Liver (tissue), 8 donors: ENCODE measurements at regions not wholly inside any gene's neighbourhood (a gene's known extent, or its start where the extent isn't known, plus 50 kb on each side); places are given as distances from the start of the nearest gene placed in this dataset.

Source experiments
- DNase-seq: peaks from one replicate; pipeline ENCODE4 v3.0.0-alpha.2; 2017; ENCODE audit warnings: low spot score
- H3K27ac ChIP-seq, 2 donors: one replicate each; pipeline ENCODE4 v1.7.0; 2013; ENCODE audit warnings: inconsistent platforms in 2 of 2, low read length in 2 of 2, control low read depth in 1 of 2, low read depth in 1 of 2, mild to moderate bottlenecking in 1 of 2
- H3K27me3 ChIP-seq, 4 donors: one replicate each; pipeline versions ENCODE4 v1.6.1 to v1.7.0; 2013; ENCODE audit warnings: low read length in 3 of 4, inconsistent platforms in 1 of 4, mild to moderate bottlenecking in 1 of 4, moderate library complexity in 1 of 4; ENCODE audit not compliant: control insufficient read depth in 4 of 4, insufficient read depth in 4 of 4
- H3K36me3 ChIP-seq, 4 donors: one replicate each; pipeline versions ENCODE4 v1.6.1 to v1.7.0; 2013; ENCODE audit warnings: low read length in 3 of 4, mild to moderate bottlenecking in 3 of 4, low read depth in 1 of 4, moderate library complexity in 1 of 4; ENCODE audit not compliant: control insufficient read depth in 4 of 4, insufficient read depth in 3 of 4
- H3K4me1 ChIP-seq, 4 donors: one replicate each; pipeline versions ENCODE4 v1.6.1 to v1.7.0; 2013; ENCODE audit warnings: low read length in 3 of 4, mild to moderate bottlenecking in 3 of 4, moderate library complexity in 1 of 4; ENCODE audit not compliant: control insufficient read depth in 4 of 4, insufficient read depth in 4 of 4
- H3K4me3 ChIP-seq, 3 donors: one replicate each; pipeline versions ENCODE4 v1.6.1 to v1.7.0; 2013; ENCODE audit warnings: low read length in 3 of 3, control low read depth in 1 of 3, low read depth in 1 of 3, mild to moderate bottlenecking in 1 of 3
- H3K9ac ChIP-seq, 2 donors: one replicate each; pipeline ENCODE4 v1.7.0; 2013; ENCODE audit warnings: low read length in 2 of 2, mild to moderate bottlenecking in 2 of 2, moderate library complexity in 2 of 2, control low read depth in 1 of 2, low read depth in 1 of 2
- H3K9me3 ChIP-seq, 4 donors: one replicate each; pipeline versions ENCODE4 v1.6.1 to v1.7.0; 2013; ENCODE audit warnings: low read length in 3 of 4; ENCODE audit not compliant: control insufficient read depth in 4 of 4
- CTCF ChIP-seq: fragments of 150-350 bp; IDR thresholded peaks from 2 replicates; pipeline ENCODE4 v1.5.1; 2017; ENCODE audit warnings: improper control_type of control experiment, low read depth, low read length; ENCODE audit not compliant: missing input control
- EGR1 ChIP-seq, 2 donors: IDR thresholded peaks; 2 replicates each; pipeline ENCODE4 v1.6.1; 2016 to 2018; ENCODE audit warnings: antibody characterized with exemption in 2 of 2, low read depth in 2 of 2
- FOXA1 ChIP-seq: IDR thresholded peaks from 2 replicates; pipeline ENCODE4 v1.6.1; 2016; ENCODE audit warnings: antibody characterized with exemption
- FOXA2 ChIP-seq: IDR thresholded peaks from 2 replicates; pipeline ENCODE4 v1.6.1; 2016; ENCODE audit warnings: antibody characterized with exemption
- GABPA ChIP-seq, 2 donors: IDR thresholded peaks in 1 of 2; conservative IDR thresholded peaks in 1 of 2; 2 replicates each; pipeline ENCODE4 v1.6.1; 2016; ENCODE audit warnings: antibody characterized with exemption in 2 of 2, mild to moderate bottlenecking in 1 of 2, moderate library complexity in 1 of 2
- HNF4A ChIP-seq, 2 donors: conservative IDR thresholded peaks; 2 replicates each; pipeline ENCODE4 v1.6.1; 2016; ENCODE audit warnings: antibody characterized with exemption in 2 of 2, mild to moderate bottlenecking in 2 of 2
- HNF4G ChIP-seq: IDR thresholded peaks from 2 replicates; pipeline ENCODE4 v1.6.1; 2016; ENCODE audit warnings: antibody characterized with exemption
- JUND ChIP-seq, 2 donors: IDR thresholded peaks; 2 replicates each; pipeline ENCODE4 v1.6.1; 2016; ENCODE audit warnings: antibody characterized with exemption in 2 of 2
- MAX ChIP-seq: IDR thresholded peaks from 2 replicates; pipeline ENCODE4 v1.6.1; 2016; ENCODE audit warnings: antibody characterized with exemption
- NR2F2 ChIP-seq: IDR thresholded peaks from 2 replicates; pipeline ENCODE4 v1.6.1; 2016; ENCODE audit warnings: antibody characterized with exemption
- RAD21 ChIP-seq, 2 donors: IDR thresholded peaks; 2 replicates each; pipeline ENCODE4 v1.6.1; 2016; ENCODE audit warnings: antibody characterized with exemption in 2 of 2, mild to moderate bottlenecking in 2 of 2
- RXRA ChIP-seq, 2 donors: IDR thresholded peaks; 2 replicates each; pipeline ENCODE4 v1.6.1; 2017 to 2018; ENCODE audit warnings: antibody characterized with exemption in 2 of 2, mild to moderate bottlenecking in 1 of 2
- SP1 ChIP-seq: IDR thresholded peaks from 2 replicates; pipeline ENCODE4 v1.6.1; 2018; ENCODE audit warnings: antibody characterized with exemption, mild to moderate bottlenecking
- TAF1 ChIP-seq: conservative IDR thresholded peaks from 2 replicates; pipeline ENCODE4 v1.6.1; 2016; ENCODE audit warnings: antibody characterized with exemption, mild to moderate bottlenecking
- YY1 ChIP-seq: IDR thresholded peaks from 2 replicates; pipeline ENCODE4 v1.6.1; 2016; ENCODE audit warnings: antibody characterized with exemption, mild to moderate bottlenecking
- WGBS: extraction: QIAGEN DNeasy Blood & Tissue Kit; methylation state at CpG from one replicate; pipeline ENCODE4 v1.1.7; 2013; 5-methylcytosine and 5-hydroxymethylcytosine counted together
- TF ChIP-seq, protein P1 (sequence below): IDR thresholded peaks from 2 replicates; pipeline ENCODE4 v1.6.1; 2016; ENCODE audit warnings: antibody characterized with exemption
- TF ChIP-seq, protein P2 (sequence below): IDR thresholded peaks from 2 replicates; pipeline ENCODE4 v1.6.1; 2016; ENCODE audit warnings: antibody characterized with exemption, mild to moderate bottlenecking
- donor health status: healthy.
- donor health status: healthy.
- donor health status: healthy.
- donor health status: healthy.
- donor health status: healthy.

GRCh38 chr14:29265852-29266251 is 499.3 kb downstream of the FOXG1 start:
- 51% methylated on average over 1 of the region's 1 CpG for WGBS
- no peak for DNase-seq
- no peaks in the 10 kb centered on the region for H3K27me3 ChIP-seq
- H3K9ac ChIP-seq = no peak overlapping the region
- H3K9me3 ChIP-seq = no peaks in the 10 kb centered on the region
- TF ChIP-seq HNF4A (conservative IDR thresholded peaks at IDR 0.05) = no peak
- no peak for TF ChIP-seq SP1
- TF ChIP-seq HNF4G = no peak
- TF ChIP-seq FOXA1 = no peak
- TF ChIP-seq YY1 = no peak
- TF ChIP-seq JUND (IDR thresholded peaks at IDR 0.05) = no peak
- TF ChIP-seq NR2F2 = no peak
- TF ChIP-seq EGR1 (IDR thresholded peaks at IDR 0.05; ENCODE audit: low read depth in 2 of 2) = no peak
- TF ChIP-seq, protein P1, sequence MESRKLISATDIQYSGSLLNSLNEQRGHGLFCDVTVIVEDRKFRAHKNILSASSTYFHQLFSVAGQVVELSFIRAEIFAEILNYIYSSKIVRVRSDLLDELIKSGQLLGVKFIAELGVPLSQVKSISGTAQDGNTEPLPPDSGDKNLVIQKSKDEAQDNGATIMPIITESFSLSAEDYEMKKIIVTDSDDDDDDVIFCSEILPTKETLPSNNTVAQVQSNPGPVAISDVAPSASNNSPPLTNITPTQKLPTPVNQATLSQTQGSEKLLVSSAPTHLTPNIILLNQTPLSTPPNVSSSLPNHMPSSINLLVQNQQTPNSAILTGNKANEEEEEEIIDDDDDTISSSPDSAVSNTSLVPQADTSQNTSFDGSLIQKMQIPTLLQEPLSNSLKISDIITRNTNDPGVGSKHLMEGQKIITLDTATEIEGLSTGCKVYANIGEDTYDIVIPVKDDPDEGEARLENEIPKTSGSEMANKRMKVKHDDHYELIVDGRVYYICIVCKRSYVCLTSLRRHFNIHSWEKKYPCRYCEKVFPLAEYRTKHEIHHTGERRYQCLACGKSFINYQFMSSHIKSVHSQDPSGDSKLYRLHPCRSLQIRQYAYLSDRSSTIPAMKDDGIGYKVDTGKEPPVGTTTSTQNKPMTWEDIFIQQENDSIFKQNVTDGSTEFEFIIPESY = no peak
- no peak for TF ChIP-seq GABPA (IDR thresholded peaks at IDR 0.05 in 1 of 2, conservative IDR thresholded peaks at IDR 0.05 in 1 of 2)
- TF ChIP-seq MAX = no peak
- no peak for TF ChIP-seq RAD21 (IDR thresholded peaks at IDR 0.05)
- H3K36me3 ChIP-seq = no peaks in the 10 kb centered on the region
- H3K27ac ChIP-seq = no peak overlapping the region
- no peak overlapping the region for H3K4me3 ChIP-seq
- H3K4me1 ChIP-seq = no peaks in the 10 kb centered on the region

GRCh38 chr14:29271669-29272068 is 505.1 kb downstream of the FOXG1 start:
- Histone ChIP-seq H3K9ac (no peak overlapping the region), H3K36me3 (no peaks in the 10 kb centered on the region), H3K27ac (no peak overlapping the region), H3K4me3 (no peak overlapping the region), H3K27me3 (no peaks in the 10 kb centered on the region), H3K9me3 (no peaks in the 10 kb centered on the region), H3K4me1 (no peaks in the 10 kb centered on the region)
- no peak for DNase-seq
- TF ChIP-seq NR2F2 = no peak
- TF ChIP-seq GABPA (IDR thresholded peaks at IDR 0.05 in 1 of 2, conservative IDR thresholded peaks at IDR 0.05 in 1 of 2) = no peak
- no peak for TF ChIP-seq YY1
- TF ChIP-seq, protein P2, sequence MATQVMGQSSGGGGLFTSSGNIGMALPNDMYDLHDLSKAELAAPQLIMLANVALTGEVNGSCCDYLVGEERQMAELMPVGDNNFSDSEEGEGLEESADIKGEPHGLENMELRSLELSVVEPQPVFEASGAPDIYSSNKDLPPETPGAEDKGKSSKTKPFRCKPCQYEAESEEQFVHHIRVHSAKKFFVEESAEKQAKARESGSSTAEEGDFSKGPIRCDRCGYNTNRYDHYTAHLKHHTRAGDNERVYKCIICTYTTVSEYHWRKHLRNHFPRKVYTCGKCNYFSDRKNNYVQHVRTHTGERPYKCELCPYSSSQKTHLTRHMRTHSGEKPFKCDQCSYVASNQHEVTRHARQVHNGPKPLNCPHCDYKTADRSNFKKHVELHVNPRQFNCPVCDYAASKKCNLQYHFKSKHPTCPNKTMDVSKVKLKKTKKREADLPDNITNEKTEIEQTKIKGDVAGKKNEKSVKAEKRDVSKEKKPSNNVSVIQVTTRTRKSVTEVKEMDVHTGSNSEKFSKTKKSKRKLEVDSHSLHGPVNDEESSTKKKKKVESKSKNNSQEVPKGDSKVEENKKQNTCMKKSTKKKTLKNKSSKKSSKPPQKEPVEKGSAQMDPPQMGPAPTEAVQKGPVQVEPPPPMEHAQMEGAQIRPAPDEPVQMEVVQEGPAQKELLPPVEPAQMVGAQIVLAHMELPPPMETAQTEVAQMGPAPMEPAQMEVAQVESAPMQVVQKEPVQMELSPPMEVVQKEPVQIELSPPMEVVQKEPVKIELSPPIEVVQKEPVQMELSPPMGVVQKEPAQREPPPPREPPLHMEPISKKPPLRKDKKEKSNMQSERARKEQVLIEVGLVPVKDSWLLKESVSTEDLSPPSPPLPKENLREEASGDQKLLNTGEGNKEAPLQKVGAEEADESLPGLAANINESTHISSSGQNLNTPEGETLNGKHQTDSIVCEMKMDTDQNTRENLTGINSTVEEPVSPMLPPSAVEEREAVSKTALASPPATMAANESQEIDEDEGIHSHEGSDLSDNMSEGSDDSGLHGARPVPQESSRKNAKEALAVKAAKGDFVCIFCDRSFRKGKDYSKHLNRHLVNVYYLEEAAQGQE = no peak
- TF ChIP-seq TAF1 = no peak
- no peak for TF ChIP-seq EGR1 (IDR thresholded peaks at IDR 0.05; ENCODE audit: low read depth in 2 of 2)
- TF ChIP-seq FOXA1 = no peak
- TF ChIP-seq RAD21 (IDR thresholded peaks at IDR 0.05) = no peak
- TF ChIP-seq SP1 = no peak
- TF ChIP-seq, protein P1 = no peak
- no peak for TF ChIP-seq FOXA2
- no peak for TF ChIP-seq HNF4A (conservative IDR thresholded peaks at IDR 0.05)
- no peak for TF ChIP-seq CTCF
- TF ChIP-seq JUND (IDR thresholded peaks at IDR 0.05) = no peak
- no peak for TF ChIP-seq RXRA (IDR thresholded peaks at IDR 0.05)
